ENCODE measurements at regions not wholly inside any gene's neighbourhood (a gene's known extent, or its start where the extent isn't known, plus 50 kb on each side); places are given as distances from the start of the nearest gene placed in this dataset.
"Not testable (repeated sequence)": the region's sequence is repeated elsewhere in the genome, so short reads cannot be mapped to it uniquely, and the experiment has no call there.

DNA sequence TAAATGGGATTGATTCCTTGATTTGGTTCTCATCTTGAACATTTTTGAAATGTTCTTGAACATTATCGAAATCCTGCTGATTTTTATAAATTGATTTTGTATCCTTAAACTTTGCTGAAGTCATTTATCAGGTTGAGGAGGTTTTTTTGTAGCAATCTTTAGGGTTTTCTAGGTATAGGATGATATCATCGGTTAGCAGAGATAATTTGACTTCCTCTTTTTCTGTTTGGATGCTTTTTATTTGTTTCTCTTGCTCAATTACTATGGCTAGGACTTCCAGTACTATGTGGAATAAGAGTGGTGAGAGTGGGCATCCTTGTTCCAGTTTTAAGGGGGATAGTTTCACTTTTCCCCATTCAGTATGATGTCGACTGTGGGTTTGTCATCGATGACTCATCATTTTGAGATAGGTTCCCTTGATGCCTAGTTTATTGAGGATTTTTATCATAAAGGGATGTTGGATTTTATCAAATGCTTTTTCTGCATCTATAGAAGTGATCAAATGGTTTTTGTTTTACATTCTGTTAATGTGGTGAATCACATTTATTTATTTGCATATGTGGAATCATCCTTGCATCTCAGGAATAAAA lies 201.5 kb upstream of the ZSWIM2 start:
- Histone ChIP-seq H3K9me3 (replicated peaks) (peaks cover 9% of the 10 kb centered on the region; the same call in 1 of the 2 replicates), H3K4me1 (peaks cover 10% of the 10 kb centered on the region), H3K27me3 (no peaks in the 10 kb centered on the region), H3K36me3 (no peaks in the 10 kb centered on the region), H3K27ac (no peak overlapping the region), H3K4me3 (no peak overlapping the region)
- DNase-seq, result no peak

GRCh38 chr2:187037310-187037709 lies 188.3 kb upstream of the ZSWIM2 start:
- DNase-seq, result no peak
- no peaks in the 10 kb centered on the region for H3K27me3 ChIP-seq
- H3K36me3 ChIP-seq, result no peaks in the 10 kb centered on the region
- no peaks in the 10 kb centered on the region; the same call in 1 of the 2 replicates for H3K9me3 ChIP-seq (replicated peaks)
- no peaks in the 10 kb centered on the region for H3K4me1 ChIP-seq
- H3K27ac ChIP-seq, result no peak overlapping the region
- no peak overlapping the region for H3K4me3 ChIP-seq

GRCh38 chr2:187034434-187034833 lies 185.5 kb upstream of the ZSWIM2 start:
- no peak overlapping the region for H3K27ac ChIP-seq
- no peaks in the 10 kb centered on the region for H3K27me3 ChIP-seq
- no peaks in the 10 kb centered on the region for H3K4me1 ChIP-seq
- DNase-seq, result no peak
- H3K4me3 ChIP-seq, result no peak overlapping the region
- no peaks in the 10 kb centered on the region; the same call in 1 of the 2 replicates for H3K9me3 ChIP-seq (replicated peaks)
- no peaks in the 10 kb centered on the region for H3K36me3 ChIP-seq

- Histone ChIP-seq H3K4me1 (peaks cover 2% of the 10 kb centered on the region), H3K36me3 (no peaks in the 10 kb centered on the region), H3K27me3 (no peaks in the 10 kb centered on the region), H3K27ac (no peak overlapping the region), H3K9me3 (replicated peaks) (peaks cover 17% of the 10 kb centered on the region), H3K4me3 (no peak overlapping the region)
- no peak for DNase-seq
Observed at GRCh38 chr2:187024739-187025138, 175.8 kb upstream of the ZSWIM2 start.

DNA sequence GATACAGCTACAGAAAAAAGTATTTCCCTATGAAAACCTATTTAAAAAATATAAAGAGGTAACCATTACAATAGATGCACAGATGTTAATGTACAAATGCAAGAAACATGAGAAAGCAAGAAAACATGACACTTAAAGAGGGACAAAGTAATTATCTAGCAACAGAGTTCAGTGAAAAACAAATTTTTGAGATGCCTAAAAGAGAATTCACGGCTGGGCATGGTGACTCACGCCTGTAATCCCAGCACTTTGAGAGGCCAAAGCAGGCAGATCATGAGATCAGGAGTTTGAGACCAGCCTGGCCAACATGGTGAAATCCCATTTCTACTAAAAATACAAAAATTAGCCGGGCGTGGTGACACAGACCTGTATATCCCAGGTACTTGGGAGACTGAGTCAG lies 175.0 kb upstream of the ZSWIM2 start:
- peaks cover 17% of the 10 kb centered on the region for H3K9me3 ChIP-seq (replicated peaks)
- not testable (repeated sequence) for H3K27me3 ChIP-seq, H3K4me3 ChIP-seq, H3K36me3 ChIP-seq, DNase-seq, H3K4me1 ChIP-seq, H3K27ac ChIP-seq

- no peaks in the 10 kb centered on the region; the same call in 1 of the 2 replicates for H3K9me3 ChIP-seq (replicated peaks)
- peaks cover 20% of the 10 kb centered on the region for H3K4me1 ChIP-seq
- no peaks in the 10 kb centered on the region for H3K27me3 ChIP-seq
- H3K4me3 ChIP-seq, result no peak overlapping the region
- no peak for DNase-seq
- H3K27ac ChIP-seq, result no peak overlapping the region
- H3K36me3 ChIP-seq, result no peaks in the 10 kb centered on the region
Observed at GRCh38 chr2:187017438-187017837, 168.5 kb upstream of the ZSWIM2 start.

GRCh38 chr2:187013058-187013457 lies 164.1 kb upstream of the ZSWIM2 start:
- H3K27ac ChIP-seq, result no peak overlapping the region
- H3K9me3 ChIP-seq (replicated peaks), result no peaks in the 10 kb centered on the region; the same call in 1 of the 2 replicates
- peak in 1 of 2 experiments; percentile 55 for DNase-seq
- H3K36me3 ChIP-seq, result no peaks in the 10 kb centered on the region
- H3K4me3 ChIP-seq, result no peak overlapping the region
- peaks cover 13% of the 10 kb centered on the region for H3K4me1 ChIP-seq
- H3K27me3 ChIP-seq, result no peaks in the 10 kb centered on the region

DNA sequence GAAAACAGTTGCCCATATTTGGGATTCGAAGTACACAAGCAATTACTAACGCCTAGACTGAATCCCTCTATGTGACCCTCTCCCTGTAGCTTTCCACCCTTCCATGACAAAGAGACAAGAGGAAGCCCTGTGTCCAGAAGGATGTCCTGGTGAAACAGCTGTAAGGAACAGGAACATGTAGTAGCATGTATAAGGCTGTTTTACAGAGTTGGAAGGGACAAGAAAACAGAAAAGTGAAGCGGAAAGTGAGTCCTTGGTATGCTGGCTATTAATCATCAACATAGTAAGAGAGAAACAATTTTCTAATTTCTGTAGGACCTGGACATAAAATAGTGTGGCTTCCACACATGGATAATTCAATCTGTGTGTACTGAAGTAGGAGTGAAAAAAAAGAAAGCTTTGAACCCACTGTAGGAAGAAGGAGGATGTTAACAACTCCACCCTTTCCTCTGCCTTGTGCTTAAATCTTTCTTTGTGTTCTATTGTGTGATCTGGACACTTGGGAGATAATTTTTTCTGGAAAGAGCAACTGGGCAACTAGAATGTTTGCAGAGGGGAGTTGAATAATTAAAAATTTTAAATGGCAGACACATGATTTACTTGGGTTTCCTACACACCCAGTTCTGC lies 162.3 kb upstream of the ZSWIM2 start:
- no peak overlapping the region for H3K27ac ChIP-seq
- DNase-seq, result no peak
- no peaks in the 10 kb centered on the region for H3K36me3 ChIP-seq
- no peaks in the 10 kb centered on the region for H3K9me3 ChIP-seq (replicated peaks)
- H3K27me3 ChIP-seq, result no peaks in the 10 kb centered on the region
- no peak overlapping the region for H3K4me3 ChIP-seq
- peaks cover 17% of the 10 kb centered on the region for H3K4me1 ChIP-seq

DNA sequence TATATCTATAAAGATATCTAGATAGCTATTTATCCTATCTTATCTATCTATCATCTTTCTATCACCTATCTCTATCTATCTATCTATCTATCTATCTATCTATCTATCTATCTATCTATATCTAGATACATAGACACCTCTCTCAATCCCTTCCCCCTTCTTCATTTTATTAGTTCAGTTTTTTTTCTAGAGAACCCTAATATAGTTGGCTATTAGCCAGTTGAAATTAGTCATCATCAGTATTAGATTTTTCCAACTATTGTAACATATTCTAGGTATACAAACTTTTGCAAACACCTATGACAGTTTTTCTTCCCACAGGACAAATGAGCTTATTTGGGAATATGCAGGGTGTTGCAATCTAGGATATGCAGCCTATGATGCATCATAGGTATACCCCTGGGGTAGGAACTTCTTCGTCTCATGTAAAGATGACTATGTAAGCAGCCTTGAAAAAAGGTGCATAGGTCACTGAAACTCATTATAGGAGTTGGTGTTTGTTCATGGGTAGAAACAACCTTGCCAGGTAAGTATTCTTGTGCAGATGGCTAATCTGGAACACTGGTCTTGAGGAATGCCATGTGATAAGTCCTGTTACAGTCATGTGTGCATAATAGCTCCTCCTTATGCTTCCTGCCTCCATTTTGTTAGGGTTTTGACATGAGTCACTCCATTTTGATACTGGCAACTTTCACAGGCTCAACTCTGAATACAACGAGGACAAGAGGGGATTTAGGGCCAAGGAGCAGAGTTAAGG lies 160.7 kb upstream of the ZSWIM2 start:
- no peak for DNase-seq
- Histone ChIP-seq H3K27ac (no peak overlapping the region), H3K9me3 (replicated peaks) (no peaks in the 10 kb centered on the region), H3K36me3 (no peaks in the 10 kb centered on the region), H3K4me3 (no peak overlapping the region), H3K4me1 (peaks cover 17% of the 10 kb centered on the region), H3K27me3 (no peaks in the 10 kb centered on the region)

- DNase-seq, result peak; percentile 43 to 74
- Histone ChIP-seq H3K4me1 (peaks cover 10% of the 10 kb centered on the region), H3K27me3 (no peaks in the 10 kb centered on the region)
Observed at GRCh38 chr2:187008111-187008510, 159.1 kb upstream of the ZSWIM2 start.

DNA sequence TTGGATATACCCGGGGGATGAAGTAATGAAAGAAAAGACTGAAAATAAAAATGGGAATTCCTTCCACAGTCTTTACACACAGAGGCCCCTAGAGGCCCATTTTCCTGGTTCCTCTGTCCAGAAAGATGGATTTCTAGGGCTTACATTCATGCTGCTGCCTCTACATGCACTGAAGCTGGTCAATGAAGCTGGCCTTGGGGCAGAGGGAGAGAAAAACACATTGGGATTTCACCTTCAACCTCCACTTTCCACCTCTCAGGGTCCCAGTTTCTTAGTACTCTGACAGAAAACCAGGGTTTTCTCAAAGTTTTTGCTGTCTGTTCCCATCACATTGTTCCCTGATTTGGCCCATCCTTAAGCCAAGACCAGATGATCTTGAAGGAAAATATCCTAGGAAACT lies 154.6 kb upstream of the ZSWIM2 start:
- no peak overlapping the region for H3K4me3 ChIP-seq

More at GRCh38 chr2:187008111-187008510, 159.1 kb upstream of the ZSWIM2 start:
- H3K27ac ChIP-seq, result no peak overlapping the region
- no peaks in the 10 kb centered on the region for H3K36me3 ChIP-seq
- H3K4me3 ChIP-seq, result no peak overlapping the region
- no peaks in the 10 kb centered on the region for H3K9me3 ChIP-seq (replicated peaks)

GRCh38 chr2:187003038-187003554 lies 154.1 kb upstream of the ZSWIM2 start:
- Histone ChIP-seq H3K27me3 (no peaks in the 10 kb centered on the region), H3K36me3 (no peaks in the 10 kb centered on the region), H3K4me1 (peaks cover 4% of the 10 kb centered on the region), H3K27ac (no peak overlapping the region), H3K4me3 (no peak overlapping the region), H3K9me3 (replicated peaks) (no peaks in the 10 kb centered on the region)
- no peak for DNase-seq

More for the DNA sequence above, 154.6 kb upstream of the ZSWIM2 start:
- Histone ChIP-seq H3K27ac (no peak overlapping the region), H3K27me3 (no peaks in the 10 kb centered on the region), H3K9me3 (replicated peaks) (no peaks in the 10 kb centered on the region), H3K36me3 (no peaks in the 10 kb centered on the region), H3K4me1 (peaks cover 8% of the 10 kb centered on the region)
- DNase-seq, result no peak

DNA sequence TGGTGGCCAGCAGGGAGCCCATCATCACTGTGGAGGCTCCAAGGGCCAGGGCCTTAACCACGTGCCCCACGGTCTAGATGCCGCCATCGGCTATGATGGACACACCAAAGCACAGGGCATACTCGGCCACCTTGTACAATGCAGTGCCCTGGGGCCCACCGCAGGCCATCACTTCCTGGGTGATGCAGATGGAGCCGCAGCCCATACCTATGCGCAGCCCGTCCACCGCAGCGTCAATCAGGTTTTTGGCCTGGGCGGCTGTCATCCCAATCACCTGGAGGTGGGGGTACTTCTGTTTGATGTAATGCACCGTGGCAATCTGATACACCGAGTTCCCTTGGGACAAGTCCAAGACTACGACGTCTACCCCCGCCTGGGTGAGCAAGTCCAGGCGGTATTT lies 153.3 kb upstream of the ZSWIM2 start:
- H3K4me3 ChIP-seq, result no peak overlapping the region
- H3K4me1 ChIP-seq, result no peaks in the 10 kb centered on the region
- H3K27me3 ChIP-seq, result no peaks in the 10 kb centered on the region
- H3K9me3 ChIP-seq (replicated peaks), result no peaks in the 10 kb centered on the region
- no peaks in the 10 kb centered on the region for H3K36me3 ChIP-seq
- H3K27ac ChIP-seq, result no peak overlapping the region
- no peak for DNase-seq

- no peak for DNase-seq
- no peaks in the 10 kb centered on the region for H3K36me3 ChIP-seq
- no peaks in the 10 kb centered on the region for H3K9me3 ChIP-seq (replicated peaks)
- no peaks in the 10 kb centered on the region for H3K27me3 ChIP-seq
- H3K4me1 ChIP-seq, result no peaks in the 10 kb centered on the region
- H3K27ac ChIP-seq, result no peak overlapping the region
- H3K4me3 ChIP-seq, result no peak overlapping the region
Observed at GRCh38 chr2:187001248-187001647, 152.3 kb upstream of the ZSWIM2 start.

GRCh38 chr2:186995092-186995491 lies 146.1 kb upstream of the ZSWIM2 start:
- H3K27ac ChIP-seq, result no peak overlapping the region
- no peaks in the 10 kb centered on the region for H3K9me3 ChIP-seq (replicated peaks)
- DNase-seq, result no peak
- no peaks in the 10 kb centered on the region for H3K36me3 ChIP-seq
- no peaks in the 10 kb centered on the region for H3K27me3 ChIP-seq
- H3K4me1 ChIP-seq, result no peaks in the 10 kb centered on the region
- H3K4me3 ChIP-seq, result no peak overlapping the region
